ENCODE measurements at regions not wholly inside any gene's neighbourhood (a gene's known extent, or its start where the extent isn't known, plus 50 kb on each side); places are given as distances from the start of the nearest gene placed in this dataset.

DNA sequence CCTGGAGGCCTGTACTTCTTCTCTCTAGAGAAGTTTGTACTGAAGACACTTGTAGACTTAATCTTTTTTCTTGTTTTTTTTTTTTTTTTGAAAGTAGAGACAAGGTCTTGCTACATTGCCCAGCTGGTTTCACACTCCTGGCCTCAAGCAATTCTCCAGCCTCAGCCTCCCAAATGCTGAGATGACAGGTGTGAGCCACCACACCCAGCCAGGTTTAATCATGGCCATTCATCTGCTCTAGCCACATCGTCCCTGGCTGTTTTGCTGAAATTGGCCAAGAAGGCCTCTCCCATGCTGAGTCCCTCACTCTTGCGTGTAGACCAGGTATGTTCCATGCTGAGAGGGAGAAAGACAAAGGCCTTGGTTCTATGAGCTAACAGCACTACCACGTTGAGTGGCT lies 176.2 kb downstream of the JCAD start:
- no peak for DNase-seq (ENCODE audit: low read depth, low spot score)
- ChIA-PET POLR2A (no interaction called here), CTCF (no interaction called here)
- H3K4me3 ChIP-seq (ENCODE audit: low read depth, low read length), result no peak overlapping the region
- H3K9me3 ChIP-seq (ENCODE audit: control insufficient read depth, insufficient read depth, low read length), result no peaks in the 10 kb centered on the region
- no peak overlapping the region for H3K27ac ChIP-seq (ENCODE audit: low read depth, low read length)
- H3K27me3 ChIP-seq (ENCODE audit: control insufficient read depth, insufficient read depth, low read length), result peaks cover 11% of the 10 kb centered on the region
- TF ChIP-seq CTCF (IDR thresholded peaks at IDR 0.05; ENCODE audit: low read depth, low read length), result no peak

DNA sequence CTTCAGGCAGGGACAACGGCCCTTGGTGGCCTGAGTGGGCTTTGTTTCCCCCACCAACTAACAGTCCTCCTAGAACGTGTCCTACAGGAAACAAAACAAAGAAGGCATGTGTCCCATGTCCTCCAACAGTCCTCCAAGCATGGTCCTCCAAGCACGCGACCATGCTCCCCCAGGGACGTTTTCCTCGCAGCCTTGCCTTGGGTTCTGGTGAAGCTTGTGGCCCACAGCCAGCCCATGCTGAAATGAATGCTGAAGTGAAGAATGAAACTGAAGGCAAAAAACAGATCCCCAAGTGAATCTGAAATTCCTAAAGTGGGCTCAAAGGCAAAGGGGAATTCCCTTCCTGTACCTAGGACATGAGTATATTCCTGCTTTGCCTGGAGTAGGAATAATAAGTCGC lies 176.6 kb downstream of the JCAD start:
- no peak for TF ChIP-seq CTCF (IDR thresholded peaks at IDR 0.05; ENCODE audit: low read depth, low read length)
- Histone ChIP-seq H3K27me3 (ENCODE audit: control insufficient read depth, insufficient read depth, low read length) (peaks cover 11% of the 10 kb centered on the region), H3K9me3 (ENCODE audit: control insufficient read depth, insufficient read depth, low read length) (no peaks in the 10 kb centered on the region), H3K27ac (ENCODE audit: low read depth, low read length) (no peak overlapping the region), H3K4me3 (ENCODE audit: low read depth, low read length) (no peak overlapping the region)
- POLR2A ChIA-PET, result no interaction called here
- CTCF ChIA-PET, result no interaction called here
- no peak for DNase-seq (ENCODE audit: low read depth, low spot score)

DNA sequence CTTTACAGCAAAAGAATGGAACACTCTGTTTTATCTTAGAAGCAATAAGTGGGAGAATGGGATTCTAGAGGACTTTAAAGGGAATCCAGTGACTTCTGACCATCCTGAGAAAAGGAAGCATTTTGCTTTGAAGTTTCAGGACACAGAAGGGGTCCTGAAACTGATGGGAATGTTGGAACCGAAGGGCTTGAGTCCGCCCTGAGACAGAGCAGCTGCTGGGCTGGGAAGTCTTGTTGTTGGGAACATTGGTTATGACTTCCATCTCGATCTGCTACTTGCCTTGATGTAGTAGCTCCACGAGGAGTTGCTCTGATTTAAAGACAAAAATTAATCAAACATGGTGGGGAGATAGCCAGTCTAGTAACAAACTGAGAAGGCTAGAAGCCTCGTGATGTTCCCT lies 177.6 kb downstream of the JCAD start:
- Histone ChIP-seq H3K9me3 (ENCODE audit: control insufficient read depth, insufficient read depth, low read length) (no peaks in the 10 kb centered on the region), H3K27ac (ENCODE audit: low read depth, low read length) (no peak overlapping the region), H3K27me3 (ENCODE audit: control insufficient read depth, insufficient read depth, low read length) (peaks cover 11% of the 10 kb centered on the region), H3K4me3 (ENCODE audit: low read depth, low read length) (no peak overlapping the region)
- no peak for DNase-seq (ENCODE audit: low read depth, low spot score)
- POLR2A ChIA-PET, result no interaction called here
- CTCF ChIA-PET, result no interaction called here
- TF ChIP-seq CTCF (IDR thresholded peaks at IDR 0.05; ENCODE audit: low read depth, low read length), result no peak

GRCh38 chr10:29881336-29881771 lies 178.0 kb downstream of the JCAD start:
- H3K4me3 ChIP-seq (ENCODE audit: low read depth, low read length), result no peak overlapping the region
- ChIA-PET POLR2A (no interaction called here), CTCF (no interaction called here)
- DNase-seq (ENCODE audit: low read depth, low spot score), result no peak
- H3K27ac ChIP-seq (ENCODE audit: low read depth, low read length), result no peak overlapping the region
- peaks cover 11% of the 10 kb centered on the region for H3K27me3 ChIP-seq (ENCODE audit: control insufficient read depth, insufficient read depth, low read length)
- no peak for TF ChIP-seq CTCF (IDR thresholded peaks at IDR 0.05; ENCODE audit: low read depth, low read length)
- H3K9me3 ChIP-seq (ENCODE audit: control insufficient read depth, insufficient read depth, low read length), result no peaks in the 10 kb centered on the region

GRCh38 chr10:29880856-29881255 lies 178.5 kb downstream of the JCAD start:
- no peak overlapping the region for H3K27ac ChIP-seq (ENCODE audit: low read depth, low read length)
- CTCF ChIA-PET, result no interaction called here
- POLR2A ChIA-PET, result no interaction called here
- H3K4me3 ChIP-seq (ENCODE audit: low read depth, low read length), result no peak overlapping the region
- no peaks in the 10 kb centered on the region for H3K9me3 ChIP-seq (ENCODE audit: control insufficient read depth, insufficient read depth, low read length)
- TF ChIP-seq CTCF (IDR thresholded peaks at IDR 0.05; ENCODE audit: low read depth, low read length), result no peak
- no peak for DNase-seq (ENCODE audit: low read depth, low spot score)
- peaks cover 11% of the 10 kb centered on the region for H3K27me3 ChIP-seq (ENCODE audit: control insufficient read depth, insufficient read depth, low read length)
